ENCODE measurements at regions not wholly inside any gene's neighbourhood (a gene's known extent, or its start where the extent isn't known, plus 50 kb on each side); places are given as distances from the start of the nearest gene placed in this dataset.

DNA sequence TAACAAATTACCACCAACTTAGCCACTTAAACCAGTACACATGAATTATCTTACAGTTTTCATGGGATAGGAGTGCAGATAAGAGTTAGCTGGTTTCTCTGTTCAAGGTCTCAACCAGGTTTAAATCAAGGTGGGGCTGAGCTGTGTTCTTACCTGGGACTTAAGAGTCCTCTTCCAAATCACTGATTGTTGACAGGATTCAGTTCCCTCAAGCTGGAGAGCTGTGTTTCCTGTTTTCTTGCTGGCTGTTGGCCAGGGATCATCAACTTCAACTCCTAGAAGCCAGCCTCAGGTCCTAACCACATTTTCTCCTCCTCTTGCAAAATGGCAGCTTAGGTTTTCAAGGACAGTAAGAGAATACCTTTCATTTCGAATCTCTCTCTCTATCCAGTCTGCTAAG lies 123.8 kb upstream of the CHRM3 start:
- no peaks in the 10 kb centered on the region for H3K4me1 ChIP-seq (ENCODE audit: insufficient read depth, low read length)
- no peaks in the 10 kb centered on the region for H3K79me2 ChIP-seq (ENCODE audit: insufficient read depth, low read length)
- H4K20me1 ChIP-seq (ENCODE audit: insufficient read depth, low read length) = no peaks in the 10 kb centered on the region
- no peak for DNase-seq (ENCODE audit: insufficient read length, low spot score, missing footprints)
- H2AFZ ChIP-seq (ENCODE audit: low read length) = no peak overlapping the region
- TF ChIP-seq, protein P1, sequence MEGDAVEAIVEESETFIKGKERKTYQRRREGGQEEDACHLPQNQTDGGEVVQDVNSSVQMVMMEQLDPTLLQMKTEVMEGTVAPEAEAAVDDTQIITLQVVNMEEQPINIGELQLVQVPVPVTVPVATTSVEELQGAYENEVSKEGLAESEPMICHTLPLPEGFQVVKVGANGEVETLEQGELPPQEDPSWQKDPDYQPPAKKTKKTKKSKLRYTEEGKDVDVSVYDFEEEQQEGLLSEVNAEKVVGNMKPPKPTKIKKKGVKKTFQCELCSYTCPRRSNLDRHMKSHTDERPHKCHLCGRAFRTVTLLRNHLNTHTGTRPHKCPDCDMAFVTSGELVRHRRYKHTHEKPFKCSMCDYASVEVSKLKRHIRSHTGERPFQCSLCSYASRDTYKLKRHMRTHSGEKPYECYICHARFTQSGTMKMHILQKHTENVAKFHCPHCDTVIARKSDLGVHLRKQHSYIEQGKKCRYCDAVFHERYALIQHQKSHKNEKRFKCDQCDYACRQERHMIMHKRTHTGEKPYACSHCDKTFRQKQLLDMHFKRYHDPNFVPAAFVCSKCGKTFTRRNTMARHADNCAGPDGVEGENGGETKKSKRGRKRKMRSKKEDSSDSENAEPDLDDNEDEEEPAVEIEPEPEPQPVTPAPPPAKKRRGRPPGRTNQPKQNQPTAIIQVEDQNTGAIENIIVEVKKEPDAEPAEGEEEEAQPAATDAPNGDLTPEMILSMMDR (IDR thresholded peaks at IDR 0.05; ENCODE audit: extremely low read depth, low read depth, low read length) = no peak
- H3K4me2 ChIP-seq (ENCODE audit: insufficient read depth, low read length) = no peak overlapping the region
- H3K27me3 ChIP-seq (ENCODE audit: insufficient read depth, low read length) = no peaks in the 10 kb centered on the region
- no peaks in the 10 kb centered on the region for H3K36me3 ChIP-seq (ENCODE audit: insufficient read depth, low read length)
- peaks cover 3% of the 10 kb centered on the region for H3K9me3 ChIP-seq (ENCODE audit: low read depth, low read length)
- no peak overlapping the region for H3K27ac ChIP-seq (ENCODE audit: low read depth, low read length)
- no peak overlapping the region for H3K4me3 ChIP-seq (ENCODE audit: insufficient read depth, low read length)

GRCh38 chr1:239261521-239261920 lies 124.8 kb upstream of the CHRM3 start:
- Histone ChIP-seq H3K9me3 (ENCODE audit: low read depth, low read length) (peaks cover 3% of the 10 kb centered on the region), H3K4me3 (ENCODE audit: insufficient read depth, low read length) (no peak overlapping the region), H3K36me3 (ENCODE audit: insufficient read depth, low read length) (no peaks in the 10 kb centered on the region), H2AFZ (ENCODE audit: low read length) (no peak overlapping the region), H3K27ac (ENCODE audit: low read depth, low read length) (no peak overlapping the region), H4K20me1 (ENCODE audit: insufficient read depth, low read length) (no peaks in the 10 kb centered on the region), H3K27me3 (ENCODE audit: insufficient read depth, low read length) (no peaks in the 10 kb centered on the region), H3K4me2 (ENCODE audit: insufficient read depth, low read length) (no peak overlapping the region), H3K79me2 (ENCODE audit: insufficient read depth, low read length) (no peaks in the 10 kb centered on the region), H3K4me1 (ENCODE audit: insufficient read depth, low read length) (no peaks in the 10 kb centered on the region)
- no peak for DNase-seq (ENCODE audit: insufficient read length, low spot score, missing footprints)
- TF ChIP-seq, protein P1 (IDR thresholded peaks at IDR 0.05; ENCODE audit: extremely low read depth, low read depth, low read length) = no peak

- Histone ChIP-seq H3K27ac (ENCODE audit: low read depth, low read length) (no peak overlapping the region), H3K4me1 (ENCODE audit: insufficient read depth, low read length) (no peaks in the 10 kb centered on the region), H3K27me3 (ENCODE audit: insufficient read depth, low read length) (no peaks in the 10 kb centered on the region), H3K4me2 (ENCODE audit: insufficient read depth, low read length) (no peak overlapping the region), H3K79me2 (ENCODE audit: insufficient read depth, low read length) (no peaks in the 10 kb centered on the region), H4K20me1 (ENCODE audit: insufficient read depth, low read length) (no peaks in the 10 kb centered on the region), H2AFZ (ENCODE audit: low read length) (no peak overlapping the region), H3K9me3 (ENCODE audit: low read depth, low read length) (peaks cover 3% of the 10 kb centered on the region), H3K36me3 (ENCODE audit: insufficient read depth, low read length) (no peaks in the 10 kb centered on the region), H3K4me3 (ENCODE audit: insufficient read depth, low read length) (no peak overlapping the region)
- no peak for DNase-seq (ENCODE audit: insufficient read length, low spot score, missing footprints)
- TF ChIP-seq, protein P1 (IDR thresholded peaks at IDR 0.05; ENCODE audit: extremely low read depth, low read depth, low read length) = no peak
These were observed 125.5 kb upstream of the CHRM3 start for GRCh38 chr1:239260842-239261241.

GRCh38 chr1:239255628-239256160 lies 130.7 kb upstream of the CHRM3 start:
- Histone ChIP-seq H3K9me3 (ENCODE audit: low read depth, low read length) (no peaks in the 10 kb centered on the region), H4K20me1 (ENCODE audit: insufficient read depth, low read length) (no peaks in the 10 kb centered on the region), H2AFZ (ENCODE audit: low read length) (no peak overlapping the region), H3K4me2 (ENCODE audit: insufficient read depth, low read length) (no peak overlapping the region), H3K79me2 (ENCODE audit: insufficient read depth, low read length) (no peaks in the 10 kb centered on the region), H3K36me3 (ENCODE audit: insufficient read depth, low read length) (no peaks in the 10 kb centered on the region), H3K27me3 (ENCODE audit: insufficient read depth, low read length) (no peaks in the 10 kb centered on the region), H3K4me1 (ENCODE audit: insufficient read depth, low read length) (no peaks in the 10 kb centered on the region), H3K4me3 (ENCODE audit: insufficient read depth, low read length) (no peak overlapping the region), H3K27ac (ENCODE audit: low read depth, low read length) (no peak overlapping the region)
- TF ChIP-seq, protein P1 (IDR thresholded peaks at IDR 0.05; ENCODE audit: extremely low read depth, low read depth, low read length) = no peak
- no peak for DNase-seq (ENCODE audit: insufficient read length, low spot score, missing footprints)
